ENCODE measurements at regions not wholly inside any gene's neighbourhood (a gene's known extent, or its start where the extent isn't known, plus 50 kb on each side); places are given as distances from the start of the nearest gene placed in this dataset.

DNA sequence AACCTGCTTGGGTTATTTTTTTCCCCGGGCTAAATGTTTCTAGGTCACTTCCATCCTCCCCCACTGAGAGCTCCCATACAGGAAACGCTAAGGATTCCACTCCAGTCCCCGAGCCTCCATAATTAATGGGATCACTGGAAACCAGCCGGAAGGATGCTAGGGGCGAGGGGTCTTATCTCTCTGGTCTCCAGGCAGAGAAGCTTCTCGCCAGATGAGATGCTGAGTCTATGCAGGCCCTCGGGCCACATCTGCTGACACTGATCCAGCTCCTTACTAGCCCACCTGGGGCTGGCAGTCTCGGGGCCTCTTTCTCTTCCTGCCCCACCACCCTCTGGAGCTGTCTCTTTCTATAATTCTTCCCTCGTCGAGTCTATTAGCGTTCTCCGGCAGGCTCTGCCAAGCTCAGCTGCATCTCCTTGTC, 125.9 kb upstream of the SYT13 start:
- intact Hi-C loops (cut with DNase I) = no loop called here
- H3K27ac ChIP-seq = no peak overlapping the region
- no peak overlapping the region for H3K4me3 ChIP-seq
- no peak for ATAC-seq
- 67 to 68% methylated on average over 12 of the region's 12 CpGs for WGBS, 2 donors
- no peaks in the 10 kb centered on the region for H3K36me3 ChIP-seq
- no peak for FAIRE-seq
- TF ChIP-seq, protein P1, sequence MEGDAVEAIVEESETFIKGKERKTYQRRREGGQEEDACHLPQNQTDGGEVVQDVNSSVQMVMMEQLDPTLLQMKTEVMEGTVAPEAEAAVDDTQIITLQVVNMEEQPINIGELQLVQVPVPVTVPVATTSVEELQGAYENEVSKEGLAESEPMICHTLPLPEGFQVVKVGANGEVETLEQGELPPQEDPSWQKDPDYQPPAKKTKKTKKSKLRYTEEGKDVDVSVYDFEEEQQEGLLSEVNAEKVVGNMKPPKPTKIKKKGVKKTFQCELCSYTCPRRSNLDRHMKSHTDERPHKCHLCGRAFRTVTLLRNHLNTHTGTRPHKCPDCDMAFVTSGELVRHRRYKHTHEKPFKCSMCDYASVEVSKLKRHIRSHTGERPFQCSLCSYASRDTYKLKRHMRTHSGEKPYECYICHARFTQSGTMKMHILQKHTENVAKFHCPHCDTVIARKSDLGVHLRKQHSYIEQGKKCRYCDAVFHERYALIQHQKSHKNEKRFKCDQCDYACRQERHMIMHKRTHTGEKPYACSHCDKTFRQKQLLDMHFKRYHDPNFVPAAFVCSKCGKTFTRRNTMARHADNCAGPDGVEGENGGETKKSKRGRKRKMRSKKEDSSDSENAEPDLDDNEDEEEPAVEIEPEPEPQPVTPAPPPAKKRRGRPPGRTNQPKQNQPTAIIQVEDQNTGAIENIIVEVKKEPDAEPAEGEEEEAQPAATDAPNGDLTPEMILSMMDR (IDR thresholded peaks at IDR 0.05) = no peak
- H3K9me3 ChIP-seq = no peaks in the 10 kb centered on the region
- no peaks in the 10 kb centered on the region for H3K4me1 ChIP-seq
- H3K27me3 ChIP-seq = no peaks in the 10 kb centered on the region
- DNase-seq = no peak

DNA sequence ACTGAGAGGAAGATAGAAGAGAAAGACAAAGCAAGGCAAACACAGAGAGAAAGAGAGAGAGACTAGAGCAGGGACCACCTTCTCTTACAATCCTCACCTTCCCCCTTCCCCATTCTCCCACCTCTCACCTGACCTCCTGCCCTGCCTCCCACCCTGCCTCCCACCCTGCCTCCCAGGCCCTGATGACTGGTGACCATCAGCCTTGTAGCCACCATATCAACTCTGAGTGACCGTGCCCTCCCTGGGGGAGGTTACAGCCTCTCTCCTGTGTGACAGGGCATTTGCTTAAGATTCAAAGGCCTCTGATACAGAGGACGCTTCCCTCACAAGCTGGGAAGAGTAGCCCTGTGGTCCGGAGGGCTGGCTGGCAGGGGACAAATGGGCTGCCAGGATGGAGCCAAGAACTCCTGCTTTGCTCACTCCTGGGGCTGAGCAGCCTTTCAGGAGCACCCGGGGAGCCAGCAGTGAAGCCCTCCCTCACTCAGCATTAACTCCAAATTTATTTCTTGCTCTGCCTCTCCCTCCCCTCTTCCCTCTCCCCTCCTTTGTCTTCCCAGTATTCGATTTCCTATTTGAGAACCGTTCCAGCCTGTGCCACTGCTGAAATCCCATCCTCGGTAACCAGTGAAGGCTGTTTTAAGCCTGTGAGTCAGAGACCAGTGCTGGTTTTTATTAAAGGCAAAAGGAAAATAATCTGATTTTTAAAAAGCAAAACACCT, 125.2 kb upstream of the SYT13 start:
- DNase-seq (no peak), ATAC-seq (no peak), FAIRE-seq (no peak)
- H3K36me3 ChIP-seq = no peaks in the 10 kb centered on the region
- H3K4me1 ChIP-seq = no peaks in the 10 kb centered on the region
- intact Hi-C loops (cut with DNase I) = no loop called here
- TF ChIP-seq, protein P1 (IDR thresholded peaks at IDR 0.05) = no peak
- H3K9me3 ChIP-seq = no peaks in the 10 kb centered on the region
- H3K27me3 ChIP-seq = no peaks in the 10 kb centered on the region
- H3K27ac ChIP-seq = no peak overlapping the region
- no peak overlapping the region for H3K4me3 ChIP-seq
- WGBS, 2 donors = 55 to 62% methylated on average over 7 of the region's 7 CpGs

DNA sequence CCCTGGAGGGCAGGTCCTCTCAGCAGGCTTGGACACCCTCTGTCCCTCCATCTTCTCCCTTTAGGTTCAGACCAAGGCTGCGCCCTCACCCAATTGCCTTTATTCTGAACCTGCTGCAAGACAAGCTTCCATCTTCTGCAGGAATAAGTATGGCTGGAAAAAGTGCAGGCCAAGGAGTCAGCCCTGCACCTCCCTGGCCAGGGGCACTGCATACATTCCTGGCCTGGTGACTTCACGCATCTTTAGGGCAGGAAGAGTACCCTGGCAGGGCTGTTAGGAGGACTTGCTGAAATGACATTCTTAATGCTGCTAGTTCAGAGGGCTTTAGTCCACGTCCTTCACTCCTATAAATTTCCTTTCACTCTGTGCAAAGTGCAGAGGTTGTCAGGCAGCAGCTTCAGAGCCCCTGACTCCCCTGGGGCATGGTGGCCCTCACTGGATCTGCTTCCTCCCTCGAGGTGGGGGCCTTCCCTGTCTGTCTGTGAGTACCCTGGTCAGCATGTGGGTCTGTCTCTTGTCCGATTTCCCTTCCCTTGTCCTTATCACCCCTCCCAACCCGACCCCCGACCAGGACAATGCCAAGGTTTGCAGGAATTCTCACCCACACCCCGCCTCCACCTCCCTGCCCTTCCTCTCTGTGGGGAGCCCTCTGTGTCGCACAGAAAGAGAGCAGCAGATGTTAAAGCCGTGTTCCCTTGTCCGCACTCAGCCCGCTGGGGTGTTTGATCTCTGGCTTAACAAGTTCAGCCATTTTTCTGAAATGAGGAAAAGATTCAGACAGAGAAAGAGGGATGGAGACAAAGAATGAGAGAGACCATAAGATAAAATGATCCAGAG, 124.5 kb upstream of the SYT13 start:
- 67 to 69% methylated on average over 12 of the region's 12 CpGs for WGBS, 2 donors
- H3K36me3 ChIP-seq = no peaks in the 10 kb centered on the region
- ATAC-seq (no peak), DNase-seq (no peak), FAIRE-seq (no peak)
- intact Hi-C loops (cut with DNase I) = no loop called here
- no peaks in the 10 kb centered on the region for H3K9me3 ChIP-seq
- H3K27me3 ChIP-seq = no peaks in the 10 kb centered on the region
- no peak overlapping the region for H3K27ac ChIP-seq
- no peak overlapping the region for H3K4me3 ChIP-seq
- no peaks in the 10 kb centered on the region for H3K4me1 ChIP-seq
- TF ChIP-seq, protein P1 (IDR thresholded peaks at IDR 0.05) = no peak

DNA sequence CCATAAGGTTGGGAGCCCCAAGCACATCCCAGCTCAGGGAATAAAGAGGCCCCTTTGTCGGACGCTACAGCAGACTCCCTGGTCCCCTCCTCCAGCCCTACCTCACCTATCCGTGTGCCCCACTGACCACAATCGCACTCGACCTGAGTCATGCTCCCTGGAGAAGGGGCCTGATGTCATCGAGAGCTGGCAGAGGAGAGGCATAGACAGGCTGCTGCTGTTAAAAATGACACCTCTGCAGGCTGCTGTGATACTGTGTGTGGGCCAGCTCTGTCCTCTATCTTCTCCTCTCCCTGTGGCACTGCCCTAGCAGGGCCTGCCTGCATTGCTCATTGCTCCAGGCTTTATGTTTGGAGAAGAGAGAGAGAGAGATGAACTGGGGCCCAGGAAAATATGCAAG, 123.4 kb upstream of the SYT13 start:
- no peaks in the 10 kb centered on the region for H3K27me3 ChIP-seq
- intact Hi-C loops (cut with DNase I) = no loop called here
- H3K4me3 ChIP-seq = no peak overlapping the region
- FAIRE-seq (no peak), DNase-seq (no peak), ATAC-seq (no peak)
- no peak overlapping the region for H3K27ac ChIP-seq
- no peaks in the 10 kb centered on the region for H3K4me1 ChIP-seq
- no peaks in the 10 kb centered on the region for H3K36me3 ChIP-seq
- WGBS, 2 donors = 67 to 75% methylated on average over 6 of the region's 6 CpGs
- H3K9me3 ChIP-seq = no peaks in the 10 kb centered on the region
- TF ChIP-seq, protein P1 (IDR thresholded peaks at IDR 0.05) = no peak

DNA sequence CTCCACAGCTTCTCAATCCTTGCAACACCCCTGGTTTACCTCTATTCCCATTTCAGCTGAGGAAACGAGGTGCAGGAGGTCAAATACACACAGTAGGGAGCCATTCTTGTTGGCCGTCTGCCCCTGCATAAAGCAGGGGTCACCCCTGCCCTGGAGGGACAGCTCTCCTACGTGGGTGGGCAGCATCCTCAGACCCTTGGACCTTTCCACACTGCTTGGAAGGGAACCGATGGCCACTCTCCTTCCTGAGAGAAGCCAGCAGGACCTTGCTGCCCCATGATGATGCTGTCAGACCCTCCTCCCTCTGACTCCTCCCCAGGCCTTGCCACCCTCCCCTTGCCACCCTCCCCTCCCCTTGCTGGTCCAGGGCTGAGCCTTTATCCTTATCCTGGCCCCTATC, 121.1 kb upstream of the SYT13 start:
- Histone ChIP-seq H3K27ac (no peak overlapping the region), H3K9me3 (no peaks in the 10 kb centered on the region), H3K27me3 (no peaks in the 10 kb centered on the region), H3K4me3 (no peak overlapping the region), H3K4me1 (no peaks in the 10 kb centered on the region), H3K36me3 (no peaks in the 10 kb centered on the region)
- no peak for DNase-seq
- 55 to 61% methylated on average over 4 of the region's 4 CpGs for WGBS, 2 donors
- FAIRE-seq = no peak
- ATAC-seq = no peak
- intact Hi-C loops (cut with DNase I) = no loop called here
- TF ChIP-seq, protein P1 (IDR thresholded peaks at IDR 0.05) = no peak
